C4-2B (cell line): ENCODE measurements at regions not wholly inside any gene's neighbourhood (a gene's known extent, or its start where the extent isn't known, plus 50 kb on each side); places are given as distances from the start of the nearest gene placed in this dataset.

Experiments
- CTCF ChIP-seq: fragments of 450-650 bp; conservative IDR thresholded peaks from 2 replicates; pipeline ENCODE4 v1.5.1; 2017; ENCODE audit warnings: mild to moderate bottlenecking
- ZFX ChIP-seq: fragments of 450-650 bp; IDR thresholded peaks from 2 replicates; pipeline ENCODE4 v1.6.1; 2017

GRCh38 chr2:57843158-57843557, 203.4 kb upstream of the VRK2 start:
- no peak for TF ChIP-seq CTCF
- TF ChIP-seq ZFX: no peak
